HG02943 (cell line): ENCODE measurements at regions not wholly inside any gene's neighbourhood (a gene's known extent, or its start where the extent isn't known, plus 50 kb on each side); places are given as distances from the start of the nearest gene placed in this dataset.

Experiments
- ATAC-seq: cut with Tn5 transposase; IDR thresholded peaks from one replicate; pipeline ENCODE4 v1.9.1; 2021; ENCODE audit warnings: mild to moderate bottlenecking, low read depth, moderate library complexity; ENCODE audit not compliant: unreplicated experiment

DNA sequence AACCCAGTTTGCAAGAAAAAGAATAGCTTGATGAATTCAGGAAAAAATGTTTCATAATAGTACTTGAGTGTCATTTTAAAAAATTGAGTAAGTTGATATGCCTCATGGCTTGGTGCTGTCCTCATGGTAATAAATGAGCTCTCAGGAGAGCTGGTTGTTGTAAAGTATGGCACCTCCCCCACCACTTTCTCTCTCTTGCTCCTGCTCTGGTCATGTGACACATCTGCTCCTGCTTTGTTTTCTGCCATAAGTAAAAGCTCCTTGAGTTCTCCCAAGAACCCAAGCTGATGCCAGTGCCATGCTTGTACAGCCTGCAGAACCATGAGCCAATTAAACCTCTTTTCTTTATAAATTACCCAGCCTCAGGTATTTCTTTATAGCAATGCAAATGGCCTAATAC lies 108.8 kb upstream of the CRBN start:
- no peak for ATAC-seq

- ATAC-seq: no peak
Measured at GRCh38 chr3:3286014-3286413, 106.5 kb upstream of the CRBN start.

DNA sequence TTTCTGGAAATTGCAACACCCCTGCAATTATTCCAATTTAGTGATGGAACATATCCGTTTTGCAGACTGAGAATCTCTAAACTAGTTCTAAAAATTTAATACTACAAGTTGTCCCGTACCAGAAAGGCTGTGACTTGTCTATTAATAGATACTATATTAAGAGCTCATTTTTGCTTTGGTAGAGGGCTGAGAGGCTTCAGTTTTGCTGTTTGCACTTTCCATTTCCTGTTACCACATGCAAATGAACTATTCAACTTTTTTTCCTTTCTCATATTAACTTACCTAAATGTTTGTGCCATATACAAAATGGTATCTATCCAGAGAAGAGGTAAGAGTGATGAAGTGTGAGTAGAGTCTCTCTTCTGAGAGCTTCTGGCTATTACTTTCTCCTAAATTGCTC lies 101.5 kb upstream of the CRBN start:
- ATAC-seq: no peak

GRCh38 chr3:3280396-3280795 lies 100.9 kb upstream of the CRBN start:
- ATAC-seq: no peak

- no peak for ATAC-seq
Measured at GRCh38 chr3:3278073-3278472, 98.6 kb upstream of the CRBN start.

DNA sequence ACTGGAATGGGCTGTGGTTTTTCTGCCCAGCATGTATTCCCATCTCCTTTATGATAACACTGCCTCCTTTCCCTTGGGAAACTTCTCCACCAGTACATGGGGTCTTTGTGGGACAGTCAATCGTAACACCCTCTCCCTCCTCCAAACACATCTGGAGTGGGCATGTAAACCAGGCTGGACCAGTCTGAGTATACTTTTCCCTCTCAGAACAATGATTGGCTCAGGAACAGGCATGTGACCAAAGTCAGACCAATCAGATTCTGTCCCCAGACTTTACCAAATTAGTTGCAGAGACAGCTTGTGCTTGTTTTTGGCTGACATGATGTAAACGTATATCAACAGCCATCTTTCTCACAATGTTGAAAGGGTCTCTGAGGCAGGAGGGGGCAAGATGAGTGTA lies 97.1 kb upstream of the CRBN start:
- ATAC-seq: no peak

DNA sequence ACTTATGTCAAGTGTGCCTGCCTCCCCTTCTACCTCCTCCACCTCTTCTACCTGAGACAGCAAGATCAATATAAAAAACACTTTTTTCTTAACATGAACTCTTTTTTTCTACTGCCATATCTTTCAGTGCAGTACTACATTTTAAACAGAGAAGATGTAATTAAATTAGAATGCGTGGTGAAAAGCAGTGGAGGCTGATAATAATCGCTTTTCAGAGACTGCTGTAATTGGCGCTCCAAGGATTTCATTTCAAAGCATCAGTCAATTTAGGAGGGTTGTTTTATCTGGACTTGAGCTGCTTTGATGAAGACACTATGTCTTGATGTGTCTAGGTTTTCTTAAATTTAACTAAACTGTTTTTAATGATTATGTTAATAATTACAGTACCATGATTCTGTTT lies 85.3 kb upstream of the CRBN start:
- no peak for ATAC-seq

DNA sequence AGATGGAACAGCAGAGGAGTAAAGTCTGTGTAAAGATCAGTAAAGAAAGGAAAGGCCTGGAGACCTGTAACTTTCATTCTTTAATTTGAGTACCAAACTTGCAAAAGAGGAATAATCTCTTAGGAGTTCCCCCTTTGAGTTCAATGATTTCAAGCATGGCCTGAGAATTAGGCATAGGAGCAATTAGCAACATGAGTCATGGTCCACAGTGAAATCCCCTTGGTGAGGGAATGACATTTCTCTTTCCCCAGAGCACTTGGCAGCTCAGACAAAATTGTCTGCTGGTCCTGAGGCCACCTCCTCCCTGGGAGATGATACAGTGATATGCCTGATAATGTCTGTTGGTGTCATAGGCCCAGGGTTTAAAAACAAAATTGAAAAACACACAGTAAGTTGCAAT lies 81.4 kb upstream of the CRBN start:
- ATAC-seq: no peak

DNA sequence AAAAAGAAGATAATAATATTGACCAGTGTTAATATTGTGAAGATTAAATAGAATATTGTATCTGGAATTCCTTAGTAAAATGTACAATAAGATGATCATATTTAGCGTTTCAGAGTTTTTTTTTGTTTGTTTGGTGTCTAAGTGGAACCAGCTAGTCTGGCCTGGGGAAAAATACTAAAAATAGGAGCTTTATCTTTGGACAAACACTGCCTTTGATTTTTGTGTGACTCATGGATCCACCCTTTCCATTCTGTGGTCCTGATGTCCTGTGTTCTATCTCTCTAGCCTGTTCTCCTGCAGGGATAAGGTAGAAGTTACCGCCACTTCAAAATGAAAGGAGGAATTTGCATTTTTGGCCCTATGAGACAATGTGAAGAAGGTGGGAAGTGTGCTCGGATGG lies 79.7 kb upstream of the CRBN start:
- no peak for ATAC-seq

DNA sequence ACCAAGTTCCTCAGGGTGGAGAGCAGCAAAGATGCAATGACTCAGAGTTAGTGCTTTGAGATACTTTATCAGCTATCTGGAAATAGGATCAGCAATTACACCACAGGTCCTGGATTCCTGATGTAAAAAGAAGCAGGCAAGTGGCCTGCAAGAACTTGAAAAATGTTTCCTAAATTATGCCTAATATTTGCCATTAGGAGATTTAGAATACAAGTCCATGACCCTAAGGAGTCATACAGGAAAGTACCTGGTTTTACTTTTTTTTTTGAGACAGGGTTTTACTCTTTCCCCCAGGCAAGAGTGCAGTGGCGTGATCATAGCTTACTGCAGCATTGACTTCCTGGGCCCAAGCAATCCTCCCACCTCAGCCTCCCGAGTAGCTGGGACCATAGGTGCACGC lies 78.8 kb upstream of the CRBN start:
- no peak for ATAC-seq

DNA sequence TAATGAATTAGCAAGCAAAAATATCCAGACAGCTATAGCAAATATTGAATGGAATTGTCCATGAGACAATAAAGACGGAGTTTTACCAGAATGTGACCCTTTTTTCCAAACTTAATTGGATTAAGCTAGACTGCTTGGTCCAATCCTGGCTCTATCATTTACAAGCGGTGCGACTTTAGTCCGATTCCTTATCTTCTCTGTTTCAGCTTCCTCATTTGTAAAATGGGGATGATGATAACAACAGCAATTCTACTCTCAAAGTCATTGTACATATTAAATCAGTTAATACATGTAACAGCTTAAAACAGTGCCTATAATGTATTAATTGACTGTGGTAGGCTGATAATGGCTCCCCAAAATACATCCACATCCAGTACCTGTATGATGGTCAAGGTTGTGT lies 62.1 kb upstream of the CRBN start:
- ATAC-seq: no peak

GRCh38 chr3:3240986-3241385 lies 61.5 kb upstream of the CRBN start:
- no peak for ATAC-seq

- no peak for ATAC-seq
Measured at GRCh38 chr3:3237979-3238378, 58.5 kb upstream of the CRBN start.

DNA sequence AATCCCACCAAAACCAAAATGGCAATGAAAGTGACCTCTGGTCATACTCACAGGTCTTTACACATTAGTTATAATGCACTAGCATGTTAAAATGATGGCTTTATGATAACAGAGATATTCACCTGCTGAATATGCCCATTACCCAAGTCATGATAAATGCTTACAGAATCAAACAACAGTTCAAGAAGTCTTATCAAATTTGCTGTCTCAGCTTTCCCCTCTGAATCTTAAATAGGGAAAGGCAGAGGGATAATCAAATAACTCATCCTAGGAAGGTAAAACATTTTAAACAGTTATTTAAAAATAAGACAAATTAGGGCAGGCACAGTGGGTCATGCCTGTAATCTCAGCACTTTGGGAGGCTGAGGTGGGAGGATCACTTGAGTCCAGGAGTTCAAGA lies 52.8 kb upstream of the CRBN start:
- ATAC-seq: no peak
